ENCODE measurements at regions not wholly inside any gene's neighbourhood (a gene's known extent, or its start where the extent isn't known, plus 50 kb on each side); places are given as distances from the start of the nearest gene placed in this dataset.

- no peak for DNase-seq (ENCODE audit: low read depth)
- H3K4me3 ChIP-seq (ENCODE audit: low read depth, low read length) = no peak overlapping the region
- H3K36me3 ChIP-seq (ENCODE audit: control insufficient read depth, insufficient read depth, low read length) = no peaks in the 10 kb centered on the region
- H3K27me3 ChIP-seq (ENCODE audit: control insufficient read depth, insufficient read depth, low read length) = peaks cover 62% of the 10 kb centered on the region
- TF ChIP-seq CTCF (IDR thresholded peaks at IDR 0.05; ENCODE audit: insufficient read depth, low read length, poor library complexity, severe bottlenecking) = no peak
Observed at GRCh38 chr16:85527767-85528297, 85.3 kb upstream of the GSE1 start.

GRCh38 chr16:85528528-85529387, 84.4 kb upstream of the GSE1 start:
- H3K4me3 ChIP-seq (ENCODE audit: low read depth, low read length) = no peak overlapping the region
- peak; percentile 40 for TF ChIP-seq CTCF (IDR thresholded peaks at IDR 0.05; ENCODE audit: insufficient read depth, low read length, poor library complexity, severe bottlenecking)
- no peak for DNase-seq (ENCODE audit: low read depth)
- peaks cover 54% of the 10 kb centered on the region for H3K27me3 ChIP-seq (ENCODE audit: control insufficient read depth, insufficient read depth, low read length)
- no peaks in the 10 kb centered on the region for H3K36me3 ChIP-seq (ENCODE audit: control insufficient read depth, insufficient read depth, low read length)

GRCh38 chr16:85529489-85530369, 83.4 kb upstream of the GSE1 start:
- no peak for DNase-seq (ENCODE audit: low read depth)
- Histone ChIP-seq H3K27me3 (ENCODE audit: control insufficient read depth, insufficient read depth, low read length) (peaks cover 46% of the 10 kb centered on the region), H3K36me3 (ENCODE audit: control insufficient read depth, insufficient read depth, low read length) (no peaks in the 10 kb centered on the region), H3K4me3 (ENCODE audit: low read depth, low read length) (no peak overlapping the region)
- TF ChIP-seq CTCF (IDR thresholded peaks at IDR 0.05; ENCODE audit: insufficient read depth, low read length, poor library complexity, severe bottlenecking) = no peak

- TF ChIP-seq CTCF (IDR thresholded peaks at IDR 0.05; ENCODE audit: insufficient read depth, low read length, poor library complexity, severe bottlenecking) = no peak
- Histone ChIP-seq H3K36me3 (ENCODE audit: control insufficient read depth, insufficient read depth, low read length) (no peaks in the 10 kb centered on the region), H3K4me3 (ENCODE audit: low read depth, low read length) (no peak overlapping the region), H3K27me3 (ENCODE audit: control insufficient read depth, insufficient read depth, low read length) (peaks cover 39% of the 10 kb centered on the region)
- DNase-seq (ENCODE audit: low read depth) = no peak
Observed at GRCh38 chr16:85530370-85530739, 82.8 kb upstream of the GSE1 start.

- H3K4me3 ChIP-seq (ENCODE audit: low read depth, low read length) = no peak overlapping the region
Observed at GRCh38 chr16:85531516-85531915, 81.6 kb upstream of the GSE1 start.

More at GRCh38 chr16:85531516-85531915, 81.6 kb upstream of the GSE1 start:
- Histone ChIP-seq H3K36me3 (ENCODE audit: control insufficient read depth, insufficient read depth, low read length) (no peaks in the 10 kb centered on the region), H3K27me3 (ENCODE audit: control insufficient read depth, insufficient read depth, low read length) (peaks cover 28% of the 10 kb centered on the region)
- DNase-seq (ENCODE audit: low read depth) = no peak
- TF ChIP-seq CTCF (IDR thresholded peaks at IDR 0.05; ENCODE audit: insufficient read depth, low read length, poor library complexity, severe bottlenecking) = no peak

All from kidney epithelial cell (primary cell).